Spleen (tissue), 11 donors: ENCODE measurements at regions not wholly inside any gene's neighbourhood (a gene's known extent, or its start where the extent isn't known, plus 50 kb on each side); places are given as distances from the start of the nearest gene placed in this dataset.

ENCODE experiments used
- DNase-seq: peaks from one replicate; pipeline ENCODE4 v3.0.0-alpha.2; 2020
- H3K27ac ChIP-seq, 8 donors: fragments of 200-600 bp; sonication (generic) in 7 of 8; 1 replicate in 4 of 8; 2 replicates in 4 of 8; pipeline versions ENCODE4 v1.5.0 to v1.8.0; 2016 to 2021; ENCODE audit warnings: inconsistent platforms in 4 of 8, mild to moderate bottlenecking in 4 of 8, moderate library complexity in 1 of 8
- H3K27me3 ChIP-seq, 7 donors: fragments of 200-600 bp; sonication (generic) in 6 of 7; replicated peaks in 1 of 7; 1 replicate in 4 of 7; 2 replicates in 3 of 7; pipeline versions ENCODE4 v1.5.0 to v1.8.0; 2016 to 2021; ENCODE audit warnings: inconsistent platforms in 3 of 7, mild to moderate bottlenecking in 1 of 7
- H3K36me3 ChIP-seq, 6 donors: fragments of 200-600 bp; sonication (generic) in 5 of 6; 1 replicate in 4 of 6; 2 replicates in 2 of 6; pipeline versions ENCODE4 v1.5.0 to v1.8.0; 2016 to 2021; ENCODE audit warnings: inconsistent platforms in 2 of 6
- H3K4me1 ChIP-seq, 6 donors: fragments of 200-600 bp; sonication (generic) in 5 of 6; 1 replicate in 3 of 6; 2 replicates in 3 of 6; pipeline versions ENCODE4 v1.5.0 to v1.8.0; 2016 to 2021; ENCODE audit warnings: inconsistent platforms in 3 of 6
- H3K4me3 ChIP-seq, 8 donors: fragments of 200-600 bp; sonication (generic) in 7 of 8; 1 replicate in 4 of 8; 2 replicates in 4 of 8; pipeline versions ENCODE4 v1.5.0 to v1.8.0; 2016 to 2021; ENCODE audit warnings: inconsistent platforms in 4 of 8, mild to moderate bottlenecking in 4 of 8, moderate library complexity in 2 of 8
- H3K9me3 ChIP-seq, 8 donors: fragments of 200-600 bp; sonication (generic) in 7 of 8; 1 replicate in 4 of 8; 2 replicates in 4 of 8; pipeline versions ENCODE4 v1.5.0 to v1.8.0; 2016 to 2021; ENCODE audit warnings: inconsistent platforms in 4 of 8
- CTCF ChIP-seq, 11 experiments: fragments of 200-600 bp in 7 of 11; fragments of 450-650 bp in 4 of 11; sonication (generic) in 4 of 11; IDR thresholded peaks in 8 of 11; conservative IDR thresholded peaks in 3 of 11; 1 replicate in 7 of 11; 2 replicates in 4 of 11; pipeline versions ENCODE4 v1.4.0 to v1.8.0; 2016 to 2021; ENCODE audit warnings: antibody characterized with exemption in 11 of 11, inconsistent platforms in 4 of 11, mild to moderate bottlenecking in 1 of 11
- POLR2A ChIP-seq, 3 donors: fragments of 450-650 bp; IDR thresholded peaks; one replicate each; pipeline ENCODE4 v1.5.1; 2017; ENCODE audit warnings: antibody characterized with exemption in 3 of 3, mild to moderate bottlenecking in 1 of 3
- POLR2AphosphoS5 ChIP-seq, 3 donors: sonication (generic); formaldehyde crosslinking; IDR thresholded peaks; one replicate each; pipeline ENCODE4 v1.5.1; 2017; ENCODE audit warnings: antibody characterized with exemption in 3 of 3
- WGBS, 5 donors: extraction: QIAGEN DNeasy Blood & Tissue Kit in 3 of 5; methylation state at CpG; one replicate each; pipeline versions ENCODE4 v1.1.5 to v1.1.7; 2013 to 2018; 5-methylcytosine and 5-hydroxymethylcytosine counted together
- intact Hi-C: fragments of 100-400 bp; cut with DNase I; formaldehyde crosslinking; loops from one replicate; pipeline ENCODE4 v1.15.0; 2023; ENCODE audit warnings: low total_unique reads
- donor health status: healthy with polysubstance abuse.
- donor health status: DM: no; HTN: no; CAD: no; lungs with moderate emphysema.
- donor health status: DM: no; HTN: no; CAD: no.
- donor health status: Bipolar disorder and iron deficiency.
- donor health status: healthy.
- donor health status: DM: no; HTN: no; CAD: no.
- donor health status: DM: yes; HTN: yes; CAD: no.

- H3K4me1 ChIP-seq: no peaks in the 10 kb centered on the region
- peaks cover 0 to 21% (median 11%) of the 10 kb centered on the region in 8 donors for H3K9me3 ChIP-seq
- DNase-seq: no peak
- TF ChIP-seq POLR2A (IDR thresholded peaks at IDR 0.05): no peak
- TF ChIP-seq POLR2AphosphoS5 (IDR thresholded peaks at IDR 0.05): no peak
- no peak for TF ChIP-seq CTCF (IDR thresholded peaks at IDR 0.05 in 8 of 11, conservative IDR thresholded peaks at IDR 0.05 in 3 of 11)
- no peak overlapping the region for H3K4me3 ChIP-seq
- H3K27me3 ChIP-seq: peaks cover 0 to 33% (median 0%) of the 10 kb centered on the region in 7 donors
- intact Hi-C loops: no loop called here
- 88 to 94% (median 91%) methylated on average over 17 of the region's 17 CpGs for WGBS, 5 donors
- no peaks in the 10 kb centered on the region for H3K36me3 ChIP-seq
- no peak overlapping the region for H3K27ac ChIP-seq
Observed at GRCh38 chr22:27192135-27192829, 534.9 kb downstream of the MIAT start.

GRCh38 chr22:27193215-27193614 lies 535.8 kb downstream of the MIAT start:
- Histone ChIP-seq H3K27ac (no peak overlapping the region), H3K36me3 (no peaks in the 10 kb centered on the region), H3K4me3 (no peak overlapping the region), H3K4me1 (no peaks in the 10 kb centered on the region), H3K9me3 (peaks cover 0 to 21% (median 12%) of the 10 kb centered on the region in 8 donors), H3K27me3 (peaks cover 0 to 27% (median 0%) of the 10 kb centered on the region in 7 donors)
- 77 to 91% (median 86%) methylated on average over 6 of the region's 6 CpGs for WGBS, 5 donors
- intact Hi-C loops: no loop called here
- DNase-seq: no peak
- TF ChIP-seq POLR2AphosphoS5 (IDR thresholded peaks at IDR 0.05) (no peak), POLR2A (IDR thresholded peaks at IDR 0.05) (no peak), CTCF (IDR thresholded peaks at IDR 0.05 in 8 of 11, conservative IDR thresholded peaks at IDR 0.05 in 3 of 11) (no peak)

GRCh38 chr22:27193636-27194035 lies 536.2 kb downstream of the MIAT start:
- no peak for DNase-seq
- TF ChIP-seq POLR2AphosphoS5 (IDR thresholded peaks at IDR 0.05) (no peak), CTCF (IDR thresholded peaks at IDR 0.05 in 8 of 11, conservative IDR thresholded peaks at IDR 0.05 in 3 of 11) (no peak), POLR2A (IDR thresholded peaks at IDR 0.05) (no peak)
- no peaks in the 10 kb centered on the region for H3K36me3 ChIP-seq
- H3K27me3 ChIP-seq: peaks cover 0 to 23% (median 0%) of the 10 kb centered on the region in 7 donors
- intact Hi-C loops: no loop called here
- no peaks in the 10 kb centered on the region for H3K4me1 ChIP-seq
- WGBS, 5 donors: 82 to 95% (median 88%) methylated on average over 2 of the region's 2 CpGs
- H3K9me3 ChIP-seq: peaks cover 0 to 21% (median 12%) of the 10 kb centered on the region in 8 donors
- H3K27ac ChIP-seq: no peak overlapping the region
- no peak overlapping the region for H3K4me3 ChIP-seq

- DNase-seq: no peak
- Histone ChIP-seq H3K27me3 (peaks cover 0 to 17% (median 0%) of the 10 kb centered on the region in 7 donors), H3K4me1 (no peaks in the 10 kb centered on the region), H3K36me3 (no peaks in the 10 kb centered on the region), H3K9me3 (peaks cover 0 to 21% (median 12%) of the 10 kb centered on the region in 8 donors), H3K4me3 (no peak overlapping the region), H3K27ac (no peak overlapping the region)
- TF ChIP-seq POLR2AphosphoS5 (IDR thresholded peaks at IDR 0.05): no peak
- no peak for TF ChIP-seq POLR2A (IDR thresholded peaks at IDR 0.05)
- no peak for TF ChIP-seq CTCF (IDR thresholded peaks at IDR 0.05 in 8 of 11, conservative IDR thresholded peaks at IDR 0.05 in 3 of 11)
- 48 to 69% (median 61%) methylated on average over 4 of the region's 4 CpGs for WGBS, 5 donors
- intact Hi-C loops: no loop called here
Observed at GRCh38 chr22:27194096-27194748, 536.8 kb downstream of the MIAT start.
